NCI-H146 treated with DMSO at 0.1 percent for 48 hours (cell line): ENCODE measurements at regions not wholly inside any gene's neighbourhood (a gene's known extent, or its start where the extent isn't known, plus 50 kb on each side); places are given as distances from the start of the nearest gene placed in this dataset.

Experiments
- DNase-seq: peaks from one replicate; lab custom pipeline; 2025; ENCODE audit not compliant: unreplicated experiment; lab: John Stamatoyannopoulos, UW

GRCh38 chr4:137209240-137209639, 323.1 kb downstream of the PCDH18 start:
- no peak for DNase-seq

GRCh38 chr4:137206781-137207180, 325.5 kb downstream of the PCDH18 start:
- no peak for DNase-seq

- DNase-seq = no peak
Observed at GRCh38 chr4:137203601-137204000, 328.7 kb downstream of the PCDH18 start.

GRCh38 chr4:137200322-137200721, 332.0 kb downstream of the PCDH18 start:
- peak; percentile 52 for DNase-seq

- no peak for DNase-seq
Observed at GRCh38 chr4:137198791-137199190, 333.5 kb downstream of the PCDH18 start.

- no peak for DNase-seq
Observed at GRCh38 chr4:137194670-137195069, 337.6 kb downstream of the PCDH18 start.

GRCh38 chr4:137193564-137193963, 338.7 kb downstream of the PCDH18 start:
- no peak for DNase-seq

- no peak for DNase-seq
Observed at GRCh38 chr4:137181293-137181899, 350.9 kb downstream of the PCDH18 start.

GRCh38 chr4:137180349-137180748, 351.9 kb downstream of the PCDH18 start:
- DNase-seq = no peak

GRCh38 chr4:137156807-137157206, 375.5 kb downstream of the PCDH18 start:
- no peak for DNase-seq

- DNase-seq = no peak
Observed at GRCh38 chr4:137156054-137156453, 376.2 kb downstream of the PCDH18 start.

GRCh38 chr4:137131201-137131600, 401.1 kb downstream of the PCDH18 start:
- DNase-seq = no peak

GRCh38 chr4:137129845-137130244, 402.4 kb downstream of the PCDH18 start:
- DNase-seq = no peak

- DNase-seq = no peak
Observed at GRCh38 chr4:137129441-137129840, 402.9 kb downstream of the PCDH18 start.

GRCh38 chr4:137125011-137125410, 407.3 kb downstream of the PCDH18 start:
- no peak for DNase-seq

- DNase-seq = peak; percentile 57
Observed at GRCh38 chr4:137124278-137124932, 407.9 kb downstream of the PCDH18 start.

- DNase-seq = no peak
Observed at GRCh38 chr4:137122876-137123275, 409.4 kb downstream of the PCDH18 start.

- DNase-seq = no peak
Observed at GRCh38 chr4:137116144-137116543, 416.1 kb downstream of the PCDH18 start.

- DNase-seq = no peak
Observed at GRCh38 chr4:137106733-137107132, 425.6 kb downstream of the PCDH18 start.

GRCh38 chr4:137106287-137106686, 426.0 kb downstream of the PCDH18 start:
- DNase-seq = no peak

GRCh38 chr4:137090951-137091350, 441.3 kb downstream of the PCDH18 start:
- no peak for DNase-seq

GRCh38 chr4:137083571-137084135, 448.6 kb downstream of the PCDH18 start:
- DNase-seq = no peak

- no peak for DNase-seq
Observed at GRCh38 chr4:137082061-137082460, 450.2 kb downstream of the PCDH18 start.
